Adipocyte (in vitro differentiated cells): ENCODE measurements at regions not wholly inside any gene's neighbourhood (a gene's known extent, or its start where the extent isn't known, plus 50 kb on each side); places are given as distances from the start of the nearest gene placed in this dataset.

Source experiments
- DNase-seq: peaks from one replicate; pipeline ENCODE4 v3.0.0-alpha.2; 2015; ENCODE audit warnings: low read depth
- H3K27me3 ChIP-seq: replicated peaks from 2 replicates; pipeline ENCODE4 v1.7.0; 2013; ENCODE audit warnings: mild to moderate bottlenecking, low read length, moderate library complexity; ENCODE audit not compliant: control insufficient read depth, insufficient read depth
- H3K36me3 ChIP-seq: 2 replicates; pipeline ENCODE4 v1.7.0; 2013; ENCODE audit warnings: low read length, mild to moderate bottlenecking, moderate library complexity; ENCODE audit not compliant: control insufficient read depth, insufficient read depth, severe bottlenecking
- H3K4me1 ChIP-seq: 2 replicates; pipeline ENCODE4 v1.7.0; 2013; ENCODE audit warnings: mild to moderate bottlenecking, low read length, moderate library complexity; ENCODE audit not compliant: control insufficient read depth, insufficient read depth
- H3K4me3 ChIP-seq: 2 replicates; pipeline ENCODE4 v1.7.0; 2013; ENCODE audit warnings: mild to moderate bottlenecking, low read length, moderate library complexity
- H3K9ac ChIP-seq: 2 replicates; pipeline ENCODE4 v1.7.0; 2013; ENCODE audit warnings: mild to moderate bottlenecking, low read length, moderate library complexity
- H3K9me3 ChIP-seq: 2 replicates; pipeline ENCODE4 v1.7.0; 2013; ENCODE audit warnings: mild to moderate bottlenecking, low read length, moderate library complexity; ENCODE audit not compliant: control insufficient read depth

DNA sequence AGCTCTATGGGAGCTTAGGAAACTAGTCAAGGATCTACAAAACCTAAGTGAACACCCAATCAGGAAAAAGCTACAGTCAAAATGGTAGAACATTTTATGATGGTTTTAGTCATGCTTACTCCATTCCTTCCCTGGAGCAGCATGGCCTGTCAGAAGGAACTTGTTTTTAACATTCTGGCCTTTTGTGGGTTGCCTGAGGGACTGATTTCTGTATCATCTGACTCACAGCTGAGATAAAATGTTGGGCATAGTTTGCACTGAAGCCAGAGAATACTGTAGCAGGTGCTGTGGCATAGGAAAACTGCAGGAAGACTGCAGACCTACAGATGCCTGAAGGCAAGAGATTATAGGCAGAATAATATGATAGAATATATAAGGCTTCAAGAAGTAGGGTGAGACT lies 719.6 kb upstream of the GRAMD2B start:
- Histone ChIP-seq H3K4me3 (no peak overlapping the region), H3K9me3 (peaks cover 13% of the 10 kb centered on the region), H3K36me3 (no peaks in the 10 kb centered on the region), H3K27me3 (no peaks in the 10 kb centered on the region), H3K9ac (no peak overlapping the region), H3K4me1 (peaks cover 13% of the 10 kb centered on the region)
- DNase-seq: no peak

DNA sequence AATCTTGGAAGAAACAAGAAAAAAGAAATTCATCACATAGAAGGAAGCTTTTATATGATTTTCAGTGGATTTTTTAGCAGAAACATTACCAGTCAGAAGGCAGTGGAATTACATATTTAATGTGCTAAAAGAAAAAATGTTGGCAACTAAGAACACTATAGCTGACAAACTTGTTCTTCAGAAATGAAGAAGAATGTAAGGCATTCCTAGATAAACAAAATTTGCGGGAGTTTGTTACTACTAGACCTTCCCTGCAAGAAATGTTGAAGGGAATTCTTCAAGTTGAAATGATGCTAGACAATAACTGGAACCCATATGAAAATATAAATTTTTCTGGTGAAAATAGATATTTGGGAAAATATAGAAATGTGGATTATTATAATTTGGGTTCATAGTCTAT lies 718.3 kb upstream of the GRAMD2B start:
- no peaks in the 10 kb centered on the region for H3K36me3 ChIP-seq
- no peaks in the 10 kb centered on the region for H3K27me3 ChIP-seq
- H3K9ac ChIP-seq: no peak overlapping the region
- no peak overlapping the region for H3K4me3 ChIP-seq
- peaks cover 13% of the 10 kb centered on the region for H3K9me3 ChIP-seq
- DNase-seq: no peak
- peaks cover 12% of the 10 kb centered on the region for H3K4me1 ChIP-seq

DNA sequence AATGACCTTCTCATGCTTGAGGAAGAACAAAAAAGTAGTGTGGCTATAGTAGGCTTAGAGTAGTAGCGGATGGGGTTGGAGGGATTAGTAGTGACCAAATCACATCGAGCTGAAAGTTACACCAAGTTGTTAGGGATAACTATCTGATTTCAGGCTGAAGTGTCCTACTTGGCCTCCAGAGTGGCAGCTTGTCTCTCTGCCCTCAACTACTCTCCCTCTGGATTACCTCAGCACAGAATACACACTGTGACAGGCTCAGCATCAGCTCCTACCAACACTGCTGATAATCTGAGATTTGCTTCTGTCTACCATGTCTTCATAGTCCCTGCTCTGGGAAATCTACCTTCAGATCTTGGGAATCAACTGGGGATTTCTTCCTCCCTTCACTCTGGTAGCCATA lies 714.6 kb upstream of the GRAMD2B start:
- H3K4me1 ChIP-seq: no peaks in the 10 kb centered on the region
- no peaks in the 10 kb centered on the region for H3K36me3 ChIP-seq
- no peak for DNase-seq
- H3K9ac ChIP-seq: no peak overlapping the region
- no peak overlapping the region for H3K4me3 ChIP-seq
- H3K9me3 ChIP-seq: peaks cover 13% of the 10 kb centered on the region
- H3K27me3 ChIP-seq: no peaks in the 10 kb centered on the region

- H3K4me3 ChIP-seq: no peak overlapping the region
- no peaks in the 10 kb centered on the region for H3K9me3 ChIP-seq
- H3K4me1 ChIP-seq: no peaks in the 10 kb centered on the region
- H3K27me3 ChIP-seq: no peaks in the 10 kb centered on the region
- no peak overlapping the region for H3K9ac ChIP-seq
- H3K36me3 ChIP-seq: no peaks in the 10 kb centered on the region
- no peak for DNase-seq
These were observed 712.5 kb upstream of the GRAMD2B start for GRCh38 chr5:125710745-125711144.

- Histone ChIP-seq H3K27me3 (no peaks in the 10 kb centered on the region), H3K4me3 (no peak overlapping the region), H3K9me3 (no peaks in the 10 kb centered on the region), H3K36me3 (no peaks in the 10 kb centered on the region), H3K4me1 (no peaks in the 10 kb centered on the region), H3K9ac (no peak overlapping the region)
- no peak for DNase-seq
These were observed 710.8 kb upstream of the GRAMD2B start for GRCh38 chr5:125712397-125712796.

GRCh38 chr5:125713109-125713805 lies 710.0 kb upstream of the GRAMD2B start:
- no peak for DNase-seq
- no peaks in the 10 kb centered on the region for H3K9me3 ChIP-seq
- no peak overlapping the region for H3K9ac ChIP-seq
- no peaks in the 10 kb centered on the region for H3K4me1 ChIP-seq
- no peaks in the 10 kb centered on the region for H3K36me3 ChIP-seq
- no peak overlapping the region for H3K4me3 ChIP-seq
- H3K27me3 ChIP-seq: no peaks in the 10 kb centered on the region

GRCh38 chr5:125715216-125715615 lies 708.0 kb upstream of the GRAMD2B start:
- no peaks in the 10 kb centered on the region for H3K4me1 ChIP-seq
- no peak for DNase-seq
- H3K4me3 ChIP-seq: no peak overlapping the region
- no peak overlapping the region for H3K9ac ChIP-seq
- no peaks in the 10 kb centered on the region for H3K9me3 ChIP-seq
- H3K36me3 ChIP-seq: no peaks in the 10 kb centered on the region
- H3K27me3 ChIP-seq: no peaks in the 10 kb centered on the region

GRCh38 chr5:125717209-125717608 lies 706.0 kb upstream of the GRAMD2B start:
- H3K9ac ChIP-seq: no peak overlapping the region
- H3K4me1 ChIP-seq: no peaks in the 10 kb centered on the region
- no peaks in the 10 kb centered on the region for H3K27me3 ChIP-seq
- H3K9me3 ChIP-seq: no peaks in the 10 kb centered on the region
- H3K4me3 ChIP-seq: no peak overlapping the region
- H3K36me3 ChIP-seq: no peaks in the 10 kb centered on the region
- peak; percentile 27 for DNase-seq

GRCh38 chr5:125719681-125720347 lies 703.4 kb upstream of the GRAMD2B start:
- H3K9me3 ChIP-seq: no peaks in the 10 kb centered on the region
- no peaks in the 10 kb centered on the region for H3K4me1 ChIP-seq
- peak; percentile 44 for DNase-seq
- no peaks in the 10 kb centered on the region for H3K27me3 ChIP-seq
- no peak overlapping the region for H3K9ac ChIP-seq
- no peaks in the 10 kb centered on the region for H3K36me3 ChIP-seq
- H3K4me3 ChIP-seq: no peak overlapping the region

GRCh38 chr5:125720348-125720685 lies 702.9 kb upstream of the GRAMD2B start:
- Histone ChIP-seq H3K36me3 (no peaks in the 10 kb centered on the region), H3K9ac (no peak overlapping the region), H3K9me3 (no peaks in the 10 kb centered on the region), H3K4me3 (no peak overlapping the region), H3K4me1 (no peaks in the 10 kb centered on the region), H3K27me3 (no peaks in the 10 kb centered on the region)
- no peak for DNase-seq

DNA sequence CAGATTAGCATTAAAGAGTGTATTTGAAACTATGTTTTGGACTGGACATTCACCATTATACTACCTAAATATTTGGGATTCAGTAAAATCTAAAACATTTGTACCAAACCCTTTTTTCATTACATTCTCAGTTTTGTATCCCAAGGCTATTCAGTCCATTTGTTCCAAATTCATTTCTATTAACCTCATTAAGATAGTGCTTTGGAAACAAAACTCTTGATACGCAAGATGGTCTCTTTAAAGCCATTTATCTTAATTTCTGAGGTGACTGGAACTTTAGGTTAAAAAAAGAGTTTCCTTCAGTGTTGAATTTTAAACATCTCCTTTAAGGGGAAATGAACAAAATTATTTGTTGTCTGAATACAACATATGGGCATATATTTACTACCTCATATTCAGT lies 702.5 kb upstream of the GRAMD2B start:
- no peaks in the 10 kb centered on the region for H3K27me3 ChIP-seq
- no peaks in the 10 kb centered on the region for H3K4me1 ChIP-seq
- no peak overlapping the region for H3K9ac ChIP-seq
- H3K36me3 ChIP-seq: no peaks in the 10 kb centered on the region
- no peak for DNase-seq
- H3K4me3 ChIP-seq: no peak overlapping the region
- no peaks in the 10 kb centered on the region for H3K9me3 ChIP-seq

DNA sequence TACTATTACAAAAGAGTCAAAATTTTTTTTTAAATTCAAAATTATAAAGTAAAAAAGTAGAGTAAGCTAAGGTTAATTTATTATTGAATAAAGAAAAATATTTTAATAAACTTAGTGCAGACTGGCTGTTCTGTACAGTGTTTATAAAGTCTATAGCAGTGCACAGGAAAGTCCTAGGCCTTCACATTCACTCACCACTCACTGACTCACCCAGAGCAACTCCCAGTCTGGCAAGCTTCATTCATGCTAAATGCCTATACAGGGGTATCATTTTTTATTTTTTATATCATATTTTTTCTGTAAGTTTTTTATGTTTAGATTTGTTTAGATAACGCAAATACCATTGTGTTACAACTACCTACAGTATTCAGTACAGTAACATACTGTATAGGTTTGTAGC lies 700.7 kb upstream of the GRAMD2B start:
- H3K9ac ChIP-seq: no peak overlapping the region
- no peaks in the 10 kb centered on the region for H3K4me1 ChIP-seq
- peak; percentile 8 for DNase-seq
- H3K27me3 ChIP-seq: no peaks in the 10 kb centered on the region
- H3K4me3 ChIP-seq: no peak overlapping the region
- H3K36me3 ChIP-seq: no peaks in the 10 kb centered on the region
- no peaks in the 10 kb centered on the region for H3K9me3 ChIP-seq
